Right atrium auricular region (tissue), 2 donors: ENCODE measurements at regions not wholly inside any gene's neighbourhood (a gene's known extent, or its start where the extent isn't known, plus 50 kb on each side); places are given as distances from the start of the nearest gene placed in this dataset.

Experiments
- DNase-seq: peaks from one replicate; pipeline ENCODE4 v3.0.0-alpha.2; 2019; ENCODE audit warnings: low spot score
- H3K27ac ChIP-seq, 2 donors: fragments of 200-600 bp; sonication (generic); 1 replicate in 1 of 2; 2 replicates in 1 of 2; pipeline ENCODE4 v1.5.1; 2016 to 2019
- H3K27me3 ChIP-seq, 2 donors: fragments of 200-600 bp; sonication (generic); one replicate each; pipeline versions ENCODE4 v1.5.1 to v1.6.0; 2017 to 2019
- H3K36me3 ChIP-seq: fragments of 200-600 bp; sonication (generic); one replicate; pipeline ENCODE4 v1.5.1; 2016
- H3K4me1 ChIP-seq, 2 donors: fragments of 200-600 bp; sonication (generic); one replicate each; pipeline versions ENCODE4 v1.5.1 to v1.6.0; 2017 to 2019
- H3K4me3 ChIP-seq, 2 donors: fragments of 200-600 bp; sonication (generic); 1 replicate in 1 of 2; 2 replicates in 1 of 2; pipeline ENCODE4 v1.5.1; 2017 to 2019; ENCODE audit warnings: mild to moderate bottlenecking in 1 of 2, moderate library complexity in 1 of 2
- H3K9me3 ChIP-seq, 2 donors: fragments of 200-600 bp; sonication (generic); one replicate each; pipeline ENCODE4 v1.5.1; 2019
- CTCF ChIP-seq, 2 donors: fragments of 200-600 bp; sonication (generic); IDR thresholded peaks; one replicate each; pipeline ENCODE4 v1.5.1; 2019; ENCODE audit warnings: antibody characterized with exemption in 2 of 2

DNA sequence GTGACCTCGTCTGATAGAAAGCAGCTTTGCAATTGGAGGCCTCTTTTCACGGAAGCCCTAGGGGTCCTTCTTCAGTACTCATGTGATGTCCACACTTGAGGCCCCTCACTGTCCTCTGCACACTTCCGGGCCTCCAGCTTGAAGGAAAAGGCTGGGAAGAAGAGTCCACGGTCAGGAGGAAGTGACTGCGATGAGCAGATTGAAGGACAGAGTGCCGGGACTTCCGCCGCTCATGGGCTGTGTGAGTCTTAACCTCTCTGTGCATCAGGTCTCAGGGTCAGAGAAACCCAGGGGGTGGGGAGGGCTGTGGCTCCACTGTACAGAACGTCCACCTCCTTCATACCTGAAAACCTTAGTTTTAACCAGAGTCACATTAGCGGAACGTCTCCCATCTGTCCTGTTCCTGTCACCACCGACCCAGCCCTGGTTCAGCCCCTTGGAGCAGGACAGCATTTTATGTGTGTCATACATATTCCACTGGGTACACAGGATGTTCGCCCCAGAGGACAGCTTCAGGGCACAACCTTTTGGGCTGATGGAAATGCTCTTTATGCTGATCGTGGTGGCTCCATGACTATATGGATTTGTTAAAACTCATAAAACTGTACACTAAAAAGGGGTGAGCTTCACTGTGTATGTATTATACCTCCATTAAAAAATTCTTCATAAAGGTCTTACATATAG is 51.0 kb upstream of the SORCS2 start:
- DNase-seq: no peak
- no peak for TF ChIP-seq CTCF (IDR thresholded peaks at IDR 0.05)

GRCh38 chr4:7140692-7141069 is 51.7 kb upstream of the SORCS2 start:
- DNase-seq: no peak

More for the DNA sequence above, 51.0 kb upstream of the SORCS2 start:
- Histone ChIP-seq H3K4me1 (no peaks in the 10 kb centered on the region), H3K4me3 (no peak overlapping the region), H3K36me3 (no peaks in the 10 kb centered on the region), H3K27ac (no peak overlapping the region), H3K27me3 (no peaks in the 10 kb centered on the region), H3K9me3 (no peaks in the 10 kb centered on the region)

GRCh38 chr4:7140062-7140691 is 52.2 kb upstream of the SORCS2 start:
- Histone ChIP-seq H3K36me3 (no peaks in the 10 kb centered on the region), H3K4me3 (no peak overlapping the region), H3K27me3 (no peaks in the 10 kb centered on the region), H3K9me3 (no peaks in the 10 kb centered on the region), H3K27ac (no peak overlapping the region), H3K4me1 (peaks cover 0 to 4% of the 10 kb centered on the region in 2 donors)
- no peak for DNase-seq
- no peak for TF ChIP-seq CTCF (IDR thresholded peaks at IDR 0.05)

More at GRCh38 chr4:7140692-7141069, 51.7 kb upstream of the SORCS2 start:
- H3K4me3 ChIP-seq: no peak overlapping the region
- H3K27me3 ChIP-seq: no peaks in the 10 kb centered on the region
- no peak overlapping the region for H3K27ac ChIP-seq
- no peaks in the 10 kb centered on the region for H3K36me3 ChIP-seq
- H3K4me1 ChIP-seq: no peaks in the 10 kb centered on the region
- no peaks in the 10 kb centered on the region for H3K9me3 ChIP-seq
- TF ChIP-seq CTCF (IDR thresholded peaks at IDR 0.05): no peak

DNA sequence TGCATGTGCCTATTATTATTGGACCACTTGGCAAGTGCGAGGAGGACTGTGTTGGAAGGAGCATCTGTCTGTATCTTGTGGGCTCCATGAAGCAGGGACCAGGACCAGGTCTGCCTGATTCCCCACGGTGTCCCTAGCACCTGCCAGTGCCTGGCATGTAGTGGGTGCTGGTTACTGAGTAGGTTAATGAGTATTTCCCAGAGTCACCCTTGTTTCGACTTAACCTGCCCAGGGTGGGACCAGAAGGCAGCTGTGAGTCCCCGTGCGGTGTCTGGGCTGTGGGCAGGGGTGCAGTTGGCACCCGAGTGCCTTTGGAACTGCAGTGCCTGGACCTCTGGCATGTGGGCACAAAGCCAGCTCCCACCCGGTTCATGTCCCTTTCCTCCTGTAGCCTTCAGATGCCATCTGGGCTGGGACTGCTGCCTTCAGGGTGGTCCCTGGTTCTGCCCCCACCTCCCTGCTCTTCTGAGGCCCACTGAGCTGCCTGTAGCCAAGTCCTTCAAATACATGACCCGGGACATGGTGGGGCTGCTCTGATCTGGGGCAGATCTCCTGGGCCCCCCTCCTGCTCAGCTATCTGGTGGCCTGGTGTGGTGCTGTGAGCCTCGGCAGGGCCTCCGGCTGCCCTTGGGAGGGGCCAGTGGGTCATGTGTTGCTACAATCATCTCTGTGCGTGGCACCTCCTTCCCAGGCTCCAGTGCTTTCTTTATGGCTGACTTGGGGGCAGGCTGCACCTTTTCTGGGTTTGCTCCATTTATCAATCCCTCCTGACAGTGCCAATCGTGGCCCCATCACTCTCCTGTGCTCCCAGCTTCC is 53.0 kb upstream of the SORCS2 start:
- TF ChIP-seq CTCF (IDR thresholded peaks at IDR 0.05): no peak
- Histone ChIP-seq H3K36me3 (no peaks in the 10 kb centered on the region), H3K27me3 (no peaks in the 10 kb centered on the region), H3K4me1 (peaks cover 0 to 6% of the 10 kb centered on the region in 2 donors), H3K9me3 (no peaks in the 10 kb centered on the region), H3K27ac (no peak overlapping the region), H3K4me3 (no peak overlapping the region)
- no peak for DNase-seq

- Histone ChIP-seq H3K27ac (no peak overlapping the region), H3K4me1 (peaks cover 0 to 6% of the 10 kb centered on the region in 2 donors), H3K27me3 (no peaks in the 10 kb centered on the region), H3K36me3 (no peaks in the 10 kb centered on the region), H3K4me3 (no peak overlapping the region), H3K9me3 (no peaks in the 10 kb centered on the region)
- no peak for DNase-seq
- TF ChIP-seq CTCF (IDR thresholded peaks at IDR 0.05): no peak
Observed at GRCh38 chr4:7138223-7139166, 53.8 kb upstream of the SORCS2 start.
